DND-41 (cell line): ENCODE measurements at regions not wholly inside any gene's neighbourhood (a gene's known extent, or its start where the extent isn't known, plus 50 kb on each side); places are given as distances from the start of the nearest gene placed in this dataset.

Experiments used
- ATAC-seq: fragments of 200-7000 bp; cut with Tn5 transposase; 3 replicates; pipeline ENCODE4 v1.9.1; 2021; ENCODE audit warnings: low read depth; ENCODE audit not compliant: insufficient read depth
- DNase-seq: peaks from one replicate; pipeline ENCODE4 v3.0.0-alpha.2; 2020
- H2AFZ ChIP-seq: 2 replicates; pipeline ENCODE4 v1.6.0; 2012; ENCODE audit warnings: low read depth, low read length
- H3K27ac ChIP-seq: 2 replicates; pipeline ENCODE4 v1.5.1; 2012; ENCODE audit warnings: low read length, inconsistent platforms
- H3K27me3 ChIP-seq: fragments of 200-600 bp; sonication (generic); 2 replicates; pipeline ENCODE4 v1.6.0; 2012; ENCODE audit warnings: low read length, mild to moderate bottlenecking, inconsistent platforms; ENCODE audit not compliant: insufficient read depth, poor library complexity
- H3K36me3 ChIP-seq: 2 replicates; pipeline ENCODE4 v1.5.1; 2012; ENCODE audit warnings: low read length, inconsistent platforms; ENCODE audit not compliant: insufficient read depth
- H3K4me1 ChIP-seq: 2 replicates; pipeline ENCODE4 v1.5.1; 2012; ENCODE audit warnings: mild to moderate bottlenecking, low read length; ENCODE audit not compliant: insufficient read depth
- H3K4me2 ChIP-seq: 2 replicates; pipeline ENCODE4 v1.6.0; 2012; ENCODE audit warnings: mild to moderate bottlenecking, moderate library complexity, low read length, inconsistent platforms; ENCODE audit not compliant: insufficient read depth
- H3K4me3 ChIP-seq, 2 experiments: fragments of 200-600 bp in 1 of 2; shearing (Covaris generic) in 1 of 2; 2 replicates each; pipeline ENCODE4 v1.5.1; 2012 to 2016; ENCODE audit warnings: inconsistent platforms in 2 of 2, low read length in 2 of 2, mild to moderate bottlenecking in 2 of 2, low read depth in 1 of 2, moderate library complexity in 1 of 2
- H3K79me2 ChIP-seq: 2 replicates; pipeline ENCODE4 v1.6.0; 2012; ENCODE audit warnings: low read length, inconsistent platforms; ENCODE audit not compliant: insufficient read depth
- H3K9ac ChIP-seq: 2 replicates; pipeline ENCODE4 v1.6.0; 2012; ENCODE audit warnings: low read depth, mild to moderate bottlenecking, inconsistent platforms, low read length, moderate library complexity
- H3K9me3 ChIP-seq: 2 replicates; pipeline ENCODE4 v1.5.1; 2012; ENCODE audit warnings: low read length, moderate library complexity, mild to moderate bottlenecking, inconsistent platforms; ENCODE audit not compliant: insufficient read depth, severe bottlenecking
- H4K20me1 ChIP-seq: 2 replicates; pipeline ENCODE4 v1.6.0; 2012; ENCODE audit warnings: low read length; ENCODE audit not compliant: insufficient read depth
- CTCF ChIP-seq: IDR thresholded peaks from 2 replicates; pipeline ENCODE4 v1.5.1; 2012; ENCODE audit warnings: borderline replicate concordance, low read length, moderate library complexity, mild to moderate bottlenecking; ENCODE audit not compliant: poor library complexity, severe bottlenecking; ENCODE audit errors: extremely low read depth
- EZH2 ChIP-seq: IDR thresholded peaks from 3 replicates; pipeline ENCODE4 v1.6.1; 2012; ENCODE audit warnings: borderline replicate concordance, low read depth, mild to moderate bottlenecking, moderate library complexity, low read length, inconsistent platforms; ENCODE audit not compliant: severe bottlenecking

- H3K27ac ChIP-seq = no peak overlapping the region
- DNase-seq (no peak), ATAC-seq (no peak)
- H3K27me3 ChIP-seq = no peaks in the 10 kb centered on the region
- TF ChIP-seq EZH2 (no peak), CTCF (no peak)
- H3K4me3 ChIP-seq = no peak overlapping the region
- no peak overlapping the region for H2AFZ ChIP-seq
- no peaks in the 10 kb centered on the region for H3K79me2 ChIP-seq
- no peak overlapping the region for H3K4me2 ChIP-seq
- no peaks in the 10 kb centered on the region for H4K20me1 ChIP-seq
- no peaks in the 10 kb centered on the region for H3K36me3 ChIP-seq
- H3K9ac ChIP-seq = no peak overlapping the region
- no peaks in the 10 kb centered on the region for H3K4me1 ChIP-seq
- no peaks in the 10 kb centered on the region for H3K9me3 ChIP-seq
Observed at GRCh38 chr15:63452552-63453136, 51.7 kb upstream of the USP3 start.

GRCh38 chr15:63453186-63453905, 51.0 kb upstream of the USP3 start:
- Histone ChIP-seq H3K27ac (no peak overlapping the region), H3K36me3 (no peaks in the 10 kb centered on the region), H2AFZ (no peak overlapping the region), H4K20me1 (no peaks in the 10 kb centered on the region), H3K4me3 (no peak overlapping the region), H3K4me1 (no peaks in the 10 kb centered on the region), H3K79me2 (no peaks in the 10 kb centered on the region), H3K4me2 (no peak overlapping the region), H3K27me3 (no peaks in the 10 kb centered on the region), H3K9me3 (no peaks in the 10 kb centered on the region), H3K9ac (no peak overlapping the region)
- ATAC-seq = no peak
- no peak for TF ChIP-seq CTCF
- no peak for TF ChIP-seq EZH2
- no peak for DNase-seq

- H3K4me1 ChIP-seq = no peaks in the 10 kb centered on the region
- no peak overlapping the region for H3K27ac ChIP-seq
- no peak overlapping the region for H2AFZ ChIP-seq
- H3K4me3 ChIP-seq = no peak overlapping the region
- no peaks in the 10 kb centered on the region for H4K20me1 ChIP-seq
- TF ChIP-seq CTCF (no peak), EZH2 (no peak)
- no peak overlapping the region for H3K9ac ChIP-seq
- ATAC-seq (no peak), DNase-seq (no peak)
- no peaks in the 10 kb centered on the region for H3K36me3 ChIP-seq
- H3K27me3 ChIP-seq = no peaks in the 10 kb centered on the region
- no peaks in the 10 kb centered on the region for H3K79me2 ChIP-seq
- H3K4me2 ChIP-seq = no peak overlapping the region
- no peaks in the 10 kb centered on the region for H3K9me3 ChIP-seq
Observed at GRCh38 chr15:63454503-63455211, 49.7 kb upstream of the USP3 start.
